ENCODE measurements at regions not wholly inside any gene's neighbourhood (a gene's known extent, or its start where the extent isn't known, plus 50 kb on each side); places are given as distances from the start of the nearest gene placed in this dataset.

GRCh38 chr4:100062921-100063320 is 112.8 kb upstream of the H2AZ1 start:
- H3K27me3 ChIP-seq (ENCODE audit: control insufficient read depth, insufficient read depth, low read length) = no peaks in the 10 kb centered on the region
- no peak for TF ChIP-seq CTCF (IDR thresholded peaks at IDR 0.05; ENCODE audit: insufficient read depth, low read length, severe bottlenecking)
- H3K36me3 ChIP-seq (ENCODE audit: control insufficient read depth, insufficient read depth, low read length) = no peaks in the 10 kb centered on the region
- no peak for FAIRE-seq
- DNase-seq (ENCODE audit: low read depth) = no peak
- H3K4me3 ChIP-seq (ENCODE audit: low read depth, low read length) = no peak overlapping the region

- TF ChIP-seq CTCF (IDR thresholded peaks at IDR 0.05; ENCODE audit: insufficient read depth, low read length, severe bottlenecking) = no peak
- H3K27me3 ChIP-seq (ENCODE audit: control insufficient read depth, insufficient read depth, low read length) = no peaks in the 10 kb centered on the region
- no peak overlapping the region for H3K4me3 ChIP-seq (ENCODE audit: low read depth, low read length)
- no peaks in the 10 kb centered on the region for H3K36me3 ChIP-seq (ENCODE audit: control insufficient read depth, insufficient read depth, low read length)
- DNase-seq (ENCODE audit: low read depth) = no peak
- no peak for FAIRE-seq
These were observed 111.8 kb upstream of the H2AZ1 start for GRCh38 chr4:100061835-100062234.

- DNase-seq (ENCODE audit: low read depth) = no peak
- TF ChIP-seq CTCF (IDR thresholded peaks at IDR 0.05; ENCODE audit: insufficient read depth, low read length, severe bottlenecking) = no peak
- Histone ChIP-seq H3K27me3 (ENCODE audit: control insufficient read depth, insufficient read depth, low read length) (no peaks in the 10 kb centered on the region), H3K36me3 (ENCODE audit: control insufficient read depth, insufficient read depth, low read length) (no peaks in the 10 kb centered on the region), H3K4me3 (ENCODE audit: low read depth, low read length) (no peak overlapping the region)
- no peak for FAIRE-seq
These were observed 110.8 kb upstream of the H2AZ1 start for GRCh38 chr4:100060765-100061416.

- FAIRE-seq (no peak), DNase-seq (ENCODE audit: low read depth) (no peak)
- H3K27me3 ChIP-seq (ENCODE audit: control insufficient read depth, insufficient read depth, low read length) = no peaks in the 10 kb centered on the region
- H3K36me3 ChIP-seq (ENCODE audit: control insufficient read depth, insufficient read depth, low read length) = no peaks in the 10 kb centered on the region
- no peak overlapping the region for H3K4me3 ChIP-seq (ENCODE audit: low read depth, low read length)
- TF ChIP-seq CTCF (IDR thresholded peaks at IDR 0.05; ENCODE audit: insufficient read depth, low read length, severe bottlenecking) = no peak
These were observed 109.4 kb upstream of the H2AZ1 start for GRCh38 chr4:100059467-100059866.

- no peak overlapping the region for H3K4me3 ChIP-seq (ENCODE audit: low read depth, low read length)
- no peak for TF ChIP-seq CTCF (IDR thresholded peaks at IDR 0.05; ENCODE audit: insufficient read depth, low read length, severe bottlenecking)
- no peaks in the 10 kb centered on the region for H3K27me3 ChIP-seq (ENCODE audit: control insufficient read depth, insufficient read depth, low read length)
- H3K36me3 ChIP-seq (ENCODE audit: control insufficient read depth, insufficient read depth, low read length) = no peaks in the 10 kb centered on the region
- FAIRE-seq = no peak
- no peak for DNase-seq (ENCODE audit: low read depth)
These were observed 106.6 kb upstream of the H2AZ1 start for GRCh38 chr4:100056701-100057100.

- no peak for FAIRE-seq
- no peak overlapping the region for H3K4me3 ChIP-seq (ENCODE audit: low read depth, low read length)
- no peaks in the 10 kb centered on the region for H3K36me3 ChIP-seq (ENCODE audit: control insufficient read depth, insufficient read depth, low read length)
- TF ChIP-seq CTCF (IDR thresholded peaks at IDR 0.05; ENCODE audit: insufficient read depth, low read length, severe bottlenecking) = no peak
- H3K27me3 ChIP-seq (ENCODE audit: control insufficient read depth, insufficient read depth, low read length) = no peaks in the 10 kb centered on the region
- no peak for DNase-seq (ENCODE audit: low read depth)
These were observed 104.0 kb upstream of the H2AZ1 start for GRCh38 chr4:100054071-100054470.
